ENCODE measurements at regions not wholly inside any gene's neighbourhood (a gene's known extent, or its start where the extent isn't known, plus 50 kb on each side); places are given as distances from the start of the nearest gene placed in this dataset.

DNA sequence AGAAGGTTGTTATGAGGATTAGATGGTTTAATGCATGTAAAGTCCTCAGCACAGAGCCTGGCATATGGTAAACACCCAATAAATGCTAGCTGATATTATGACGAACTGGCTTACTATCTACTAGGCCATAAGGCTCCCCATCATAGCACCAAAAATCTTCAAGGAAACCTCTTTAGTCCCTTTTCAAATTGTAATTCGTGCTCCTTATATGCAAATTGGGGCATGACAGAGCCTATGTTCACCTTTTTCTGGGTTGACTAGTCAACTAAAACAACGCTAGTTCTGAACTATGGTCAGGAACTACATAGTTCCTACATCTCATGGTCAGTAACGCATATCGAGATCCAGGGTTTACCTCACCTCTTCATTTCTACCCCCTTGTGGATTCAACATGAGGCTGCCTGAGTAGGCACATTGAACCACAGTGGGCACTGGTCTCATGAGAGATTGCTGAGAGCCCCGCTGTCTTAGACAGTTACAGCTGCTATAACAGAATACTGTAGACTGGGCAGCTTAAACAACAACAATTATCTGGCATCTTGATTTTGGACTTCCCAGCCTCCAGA lies 97.2 kb upstream of the TNFAIP3 start:
- DNase-seq (no peak), ATAC-seq (replicated peaks in 1 of 2) (no peak)
- Mint-ChIP-seq H3K4me3 (no peak overlapping the region), H3K36me3 (ENCODE audit: insufficient read depth in 2 of 2) (peaks cover 0 to 7% of the 10 kb centered on the region in 2 donors), H3K4me1 (ENCODE audit: low read depth) (peaks cover 18% of the 10 kb centered on the region), H3K9me3 (peaks cover 2 to 3% of the 10 kb centered on the region in 2 donors), H3K27me3 (ENCODE audit: low read depth) (no peaks in the 10 kb centered on the region), H3K27ac (no peak overlapping the region)

DNA sequence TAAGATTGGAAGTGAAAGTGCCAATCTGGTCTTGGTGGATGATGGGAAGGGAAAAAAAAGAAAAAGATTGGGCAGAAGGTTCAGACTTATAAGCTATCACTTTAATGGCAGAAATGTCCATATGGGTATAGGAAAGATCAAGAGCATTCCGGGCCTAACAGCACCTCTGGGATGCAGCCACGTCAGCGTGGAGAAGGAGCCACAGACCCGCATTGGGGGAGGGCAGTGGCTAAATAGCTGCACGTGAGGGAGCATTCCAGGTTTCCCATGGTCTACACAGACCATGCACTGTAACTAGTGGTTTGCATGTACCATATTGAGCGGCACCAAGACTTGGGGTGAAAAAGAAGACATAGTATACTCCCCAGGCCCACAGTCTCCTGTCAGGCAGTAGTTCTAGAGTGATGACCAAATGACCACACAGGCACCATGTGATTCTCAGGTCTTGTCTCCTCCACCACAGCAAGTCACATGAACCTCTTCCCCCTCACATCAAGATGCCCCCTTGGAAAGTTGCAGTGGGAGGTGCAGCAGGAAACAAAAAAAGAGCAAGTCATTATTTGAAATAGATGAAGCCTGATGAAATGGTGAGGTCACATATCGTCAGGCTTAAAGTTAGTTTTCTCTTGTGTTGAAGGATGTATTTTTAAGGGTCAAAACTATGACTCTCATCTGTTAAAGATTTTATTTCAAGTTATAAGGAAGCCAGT lies 94.4 kb upstream of the TNFAIP3 start:
- Mint-ChIP-seq H3K9me3 (peaks cover 2 to 3% of the 10 kb centered on the region in 2 donors), H3K4me1 (ENCODE audit: low read depth) (peaks cover 20% of the 10 kb centered on the region), H3K27ac (no peak overlapping the region), H3K27me3 (ENCODE audit: low read depth) (peaks cover 6% of the 10 kb centered on the region), H3K4me3 (no peak overlapping the region), H3K36me3 (ENCODE audit: insufficient read depth in 2 of 2) (peaks cover 0 to 3% of the 10 kb centered on the region in 2 donors)
- DNase-seq = no peak
- ATAC-seq (replicated peaks in 1 of 2) = no peak

DNA sequence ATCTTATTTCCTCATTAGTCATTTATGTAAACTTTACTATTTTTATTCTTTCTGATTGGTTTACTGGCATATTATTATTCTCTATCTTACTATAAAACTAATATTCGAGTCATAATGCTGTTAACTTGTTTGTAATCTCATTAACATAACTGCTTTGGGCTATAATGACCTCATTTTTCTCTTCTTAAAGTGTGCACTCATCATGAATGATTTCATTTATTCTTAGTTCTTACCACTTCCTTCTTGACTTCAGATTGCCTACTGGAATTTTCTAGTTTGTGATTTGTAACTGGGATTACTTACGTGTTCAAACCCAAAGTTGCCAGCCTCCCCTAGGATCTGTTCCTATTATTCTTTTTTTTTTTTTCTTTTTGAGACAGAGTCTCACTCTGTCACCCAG lies 91.8 kb upstream of the TNFAIP3 start:
- Mint-ChIP-seq H3K4me3 (no peak overlapping the region), H3K36me3 (ENCODE audit: insufficient read depth in 2 of 2) (no peaks in the 10 kb centered on the region), H3K27ac (peak overlapping the region; percentile 43), H3K9me3 (peaks cover 2 to 3% of the 10 kb centered on the region in 2 donors), H3K4me1 (ENCODE audit: low read depth) (peaks cover 6% of the 10 kb centered on the region), H3K27me3 (ENCODE audit: low read depth) (peaks cover 6% of the 10 kb centered on the region)
- no peak for ATAC-seq (replicated peaks in 1 of 2)
- DNase-seq = no peak

DNA sequence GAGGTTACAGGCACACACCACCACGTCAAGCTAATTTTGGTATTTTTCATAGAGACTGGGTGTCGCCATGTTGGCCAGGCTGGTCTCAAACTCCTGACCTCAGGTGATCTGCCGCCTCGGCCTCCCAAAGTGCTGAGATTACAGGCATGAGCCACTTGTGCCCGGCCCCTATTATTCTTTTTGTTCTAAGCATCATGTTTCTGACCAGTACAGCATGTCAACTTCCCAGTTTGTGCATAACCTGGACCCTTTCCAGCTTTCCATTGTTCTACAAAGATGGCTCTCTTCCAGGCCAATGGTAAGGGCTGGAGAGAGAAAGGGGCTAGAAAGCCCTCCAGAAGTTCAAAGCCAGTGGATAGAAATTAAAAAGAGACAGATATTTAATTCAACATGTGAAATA lies 91.3 kb upstream of the TNFAIP3 start:
- peaks cover 6% of the 10 kb centered on the region for H3K27me3 Mint-ChIP-seq (ENCODE audit: low read depth)
- H3K4me1 Mint-ChIP-seq (ENCODE audit: low read depth) = peaks cover 6% of the 10 kb centered on the region
- H3K9me3 Mint-ChIP-seq = peaks cover 2 to 3% of the 10 kb centered on the region in 2 donors
- H3K27ac Mint-ChIP-seq = no peak overlapping the region
- ATAC-seq (replicated peaks in 1 of 2) (no peak), DNase-seq (no peak)
- no peaks in the 10 kb centered on the region for H3K36me3 Mint-ChIP-seq (ENCODE audit: insufficient read depth in 2 of 2)
- no peak overlapping the region for H3K4me3 Mint-ChIP-seq

DNA sequence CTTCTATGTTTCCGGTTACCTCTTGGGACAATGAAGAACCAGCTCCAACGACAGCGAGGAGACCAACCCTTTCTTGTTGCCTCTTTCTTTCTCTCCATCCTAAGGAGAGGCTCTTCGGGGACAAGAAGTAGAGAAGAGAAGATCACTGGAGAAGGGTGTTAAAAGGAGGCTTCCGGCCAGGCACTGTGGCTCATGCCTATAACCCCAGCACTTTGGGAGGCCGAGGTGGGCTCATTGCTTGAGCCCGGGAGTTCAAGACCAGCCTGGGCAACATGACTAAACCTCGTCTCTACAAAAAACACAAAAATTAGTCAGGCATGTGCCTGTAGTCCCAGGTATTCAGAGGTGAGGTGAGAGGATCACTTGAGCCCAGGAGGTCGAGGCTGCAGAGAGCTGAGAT lies 90.8 kb upstream of the TNFAIP3 start:
- peaks cover 6% of the 10 kb centered on the region for H3K27me3 Mint-ChIP-seq (ENCODE audit: low read depth)

DNA sequence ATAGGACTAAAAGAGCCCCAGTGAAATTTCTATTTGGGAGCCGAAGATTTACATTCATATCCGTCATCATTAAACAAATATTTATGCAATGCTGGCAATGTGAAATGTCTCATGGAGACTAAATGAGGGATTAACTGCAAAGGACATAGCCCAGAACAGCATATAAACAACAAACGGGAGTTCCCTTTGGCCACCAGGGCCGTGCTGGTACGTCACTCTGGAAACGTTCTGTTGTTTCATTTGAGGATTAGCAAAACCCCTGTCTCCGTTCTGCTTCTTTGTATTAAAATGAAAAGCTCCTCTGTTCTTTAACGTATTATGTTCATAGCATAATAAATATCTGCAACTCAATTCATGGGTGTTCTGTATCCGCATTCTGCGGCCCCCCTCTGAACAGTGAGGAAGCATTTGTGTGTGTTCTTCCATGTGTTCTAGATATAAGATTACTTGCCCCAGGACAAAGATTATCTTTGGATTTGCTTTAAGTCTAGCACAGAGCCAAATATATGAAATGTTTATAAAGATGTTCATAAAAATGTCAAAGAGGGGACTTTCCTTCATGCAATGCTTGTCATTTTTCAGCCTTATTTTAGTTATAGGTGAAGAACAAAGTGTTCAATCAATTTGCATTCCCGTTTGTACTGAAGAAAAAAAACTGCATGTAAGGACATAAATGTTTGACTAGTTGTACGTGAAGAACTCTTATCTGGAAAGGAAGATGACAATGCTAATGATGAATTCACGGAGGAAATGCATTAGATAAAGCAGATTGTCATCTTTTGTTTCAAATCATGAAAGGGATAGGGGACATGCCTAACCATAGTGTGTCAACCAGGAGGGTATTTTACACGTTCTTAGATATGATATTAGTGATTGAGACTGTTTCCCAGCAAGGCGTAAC lies 90.0 kb upstream of the TNFAIP3 start:
- no peaks in the 10 kb centered on the region for H3K36me3 Mint-ChIP-seq (ENCODE audit: insufficient read depth in 2 of 2)
- H3K27me3 Mint-ChIP-seq (ENCODE audit: low read depth) = peaks cover 6% of the 10 kb centered on the region
- peaks cover 6% of the 10 kb centered on the region for H3K4me1 Mint-ChIP-seq (ENCODE audit: low read depth)
- no peak overlapping the region for H3K27ac Mint-ChIP-seq
- DNase-seq = no peak
- no peak for ATAC-seq (replicated peaks in 1 of 2)
- no peak overlapping the region for H3K4me3 Mint-ChIP-seq
- peaks cover 0 to 3% of the 10 kb centered on the region in 2 donors for H3K9me3 Mint-ChIP-seq

More for the DNA sequence above, 90.8 kb upstream of the TNFAIP3 start:
- H3K36me3 Mint-ChIP-seq (ENCODE audit: insufficient read depth in 2 of 2) = no peaks in the 10 kb centered on the region
- no peak overlapping the region for H3K27ac Mint-ChIP-seq
- H3K4me3 Mint-ChIP-seq = no peak overlapping the region
- peaks cover 0 to 3% of the 10 kb centered on the region in 2 donors for H3K9me3 Mint-ChIP-seq
- peaks cover 6% of the 10 kb centered on the region for H3K4me1 Mint-ChIP-seq (ENCODE audit: low read depth)
- no peak for ATAC-seq (replicated peaks in 1 of 2)
- no peak for DNase-seq

DNA sequence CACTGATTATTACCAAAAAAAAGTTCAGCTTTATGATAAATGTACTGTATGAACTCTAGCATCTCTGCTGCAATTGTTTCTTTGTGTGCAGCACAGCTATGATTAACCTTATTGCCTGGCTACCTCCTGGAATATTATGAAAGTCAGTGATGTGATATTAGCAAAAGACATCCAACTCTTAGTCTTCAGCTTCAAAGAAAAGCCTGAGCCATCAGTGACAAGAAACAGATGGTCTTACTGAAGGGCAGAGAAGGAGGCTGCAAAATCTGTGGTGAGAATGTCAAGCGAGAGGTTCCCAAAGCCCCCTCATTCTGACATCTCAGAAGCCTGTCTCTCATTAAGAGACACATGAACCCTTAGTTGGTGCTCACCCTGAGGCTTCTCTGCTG lies 89.4 kb upstream of the TNFAIP3 start:
- Mint-ChIP-seq H3K27ac (no peak overlapping the region), H3K9me3 (no peaks in the 10 kb centered on the region), H3K4me3 (no peak overlapping the region), H3K4me1 (ENCODE audit: low read depth) (peaks cover 6% of the 10 kb centered on the region), H3K27me3 (ENCODE audit: low read depth) (peaks cover 6% of the 10 kb centered on the region), H3K36me3 (ENCODE audit: insufficient read depth in 2 of 2) (no peaks in the 10 kb centered on the region)
- DNase-seq (no peak), ATAC-seq (replicated peaks in 1 of 2) (no peak)

DNA sequence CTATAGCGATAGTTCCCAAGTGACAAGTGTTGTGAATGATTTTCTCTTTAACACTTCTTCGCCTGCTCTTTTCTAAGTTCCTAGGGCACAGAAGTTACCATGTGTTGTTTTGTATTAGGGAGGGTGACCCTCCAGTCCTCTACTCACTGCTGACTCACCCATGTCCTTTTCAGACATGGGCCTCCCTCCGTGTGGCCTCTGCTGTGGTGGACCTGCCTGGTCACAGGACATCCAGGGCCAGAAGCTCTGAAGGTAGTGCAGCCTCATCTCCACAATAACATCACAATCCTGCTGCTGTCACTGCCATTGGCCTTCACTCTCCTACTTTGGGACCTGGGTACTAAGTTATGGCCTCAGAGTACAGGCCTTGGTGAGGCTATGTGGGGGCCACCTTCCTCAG lies 87.1 kb upstream of the TNFAIP3 start:
- Mint-ChIP-seq H3K27me3 (ENCODE audit: low read depth) (peaks cover 6% of the 10 kb centered on the region), H3K9me3 (no peaks in the 10 kb centered on the region), H3K4me1 (ENCODE audit: low read depth) (peaks cover 6% of the 10 kb centered on the region), H3K4me3 (no peak overlapping the region), H3K36me3 (ENCODE audit: insufficient read depth in 2 of 2) (no peaks in the 10 kb centered on the region), H3K27ac (no peak overlapping the region)
- ATAC-seq (replicated peaks in 1 of 2) (no peak), DNase-seq (no peak)

DNA sequence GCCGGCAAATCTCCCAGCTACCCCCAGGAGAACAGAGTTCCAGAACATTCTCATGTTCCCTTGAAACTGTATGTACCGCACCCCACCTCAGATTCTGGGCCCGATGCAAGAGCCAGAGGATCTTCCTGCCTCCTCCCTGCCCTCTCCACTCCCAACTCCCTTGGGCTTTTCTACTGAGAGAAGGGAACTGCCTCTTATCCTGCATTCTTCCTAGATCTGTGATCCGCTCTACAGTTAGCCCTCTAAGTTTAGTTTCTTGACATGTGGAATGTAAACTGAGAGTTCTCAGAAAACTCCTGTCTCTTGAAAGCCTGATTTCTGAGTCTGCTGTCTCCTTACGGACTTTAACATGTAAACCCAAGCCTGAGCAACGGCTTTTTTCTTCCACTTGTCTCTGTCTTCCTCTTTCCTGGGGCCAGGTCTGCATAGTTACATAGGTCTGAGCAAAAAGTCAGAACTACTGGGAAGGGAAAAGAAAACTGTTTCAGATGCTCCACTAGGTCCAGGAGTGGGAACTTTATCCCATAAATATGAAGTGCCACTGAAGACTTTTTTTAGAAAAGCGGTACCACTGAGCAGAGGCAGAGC lies 86.5 kb upstream of the TNFAIP3 start:
- Mint-ChIP-seq H3K4me1 (ENCODE audit: low read depth) (peaks cover 6% of the 10 kb centered on the region), H3K27me3 (ENCODE audit: low read depth) (peaks cover 6% of the 10 kb centered on the region), H3K27ac (no peak overlapping the region), H3K36me3 (ENCODE audit: insufficient read depth in 2 of 2) (no peaks in the 10 kb centered on the region), H3K9me3 (no peaks in the 10 kb centered on the region), H3K4me3 (no peak overlapping the region)
- no peak for ATAC-seq (replicated peaks in 1 of 2)
- DNase-seq = no peak

DNA sequence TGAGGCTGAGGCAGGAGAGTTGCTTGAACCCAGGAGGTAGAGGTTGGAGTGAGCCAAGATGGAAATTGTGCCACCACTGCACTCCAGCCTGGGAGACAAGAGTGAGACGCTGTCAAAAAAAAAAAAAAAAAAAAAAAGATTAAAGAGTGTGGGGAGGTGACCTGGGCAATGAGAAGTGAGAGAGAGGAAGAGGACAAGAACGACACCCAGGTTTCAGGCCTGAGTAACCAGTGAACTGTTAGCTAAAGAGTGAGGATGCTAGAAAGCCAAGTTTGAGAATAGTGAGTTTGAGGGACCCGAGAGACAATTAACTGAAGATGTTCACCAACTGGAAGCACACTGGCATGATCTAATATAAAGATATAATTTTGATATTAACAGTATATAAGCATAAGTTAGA lies 85.4 kb upstream of the TNFAIP3 start:
- no peaks in the 10 kb centered on the region for H3K36me3 Mint-ChIP-seq (ENCODE audit: insufficient read depth in 2 of 2)
- H3K9me3 Mint-ChIP-seq = no peaks in the 10 kb centered on the region
- no peak for ATAC-seq (replicated peaks in 1 of 2)
- DNase-seq = no peak
- H3K4me3 Mint-ChIP-seq = no peak overlapping the region
- H3K27ac Mint-ChIP-seq = no peak overlapping the region
- H3K27me3 Mint-ChIP-seq (ENCODE audit: low read depth) = peaks cover 6% of the 10 kb centered on the region
- H3K4me1 Mint-ChIP-seq (ENCODE audit: low read depth) = peaks cover 6% of the 10 kb centered on the region

DNA sequence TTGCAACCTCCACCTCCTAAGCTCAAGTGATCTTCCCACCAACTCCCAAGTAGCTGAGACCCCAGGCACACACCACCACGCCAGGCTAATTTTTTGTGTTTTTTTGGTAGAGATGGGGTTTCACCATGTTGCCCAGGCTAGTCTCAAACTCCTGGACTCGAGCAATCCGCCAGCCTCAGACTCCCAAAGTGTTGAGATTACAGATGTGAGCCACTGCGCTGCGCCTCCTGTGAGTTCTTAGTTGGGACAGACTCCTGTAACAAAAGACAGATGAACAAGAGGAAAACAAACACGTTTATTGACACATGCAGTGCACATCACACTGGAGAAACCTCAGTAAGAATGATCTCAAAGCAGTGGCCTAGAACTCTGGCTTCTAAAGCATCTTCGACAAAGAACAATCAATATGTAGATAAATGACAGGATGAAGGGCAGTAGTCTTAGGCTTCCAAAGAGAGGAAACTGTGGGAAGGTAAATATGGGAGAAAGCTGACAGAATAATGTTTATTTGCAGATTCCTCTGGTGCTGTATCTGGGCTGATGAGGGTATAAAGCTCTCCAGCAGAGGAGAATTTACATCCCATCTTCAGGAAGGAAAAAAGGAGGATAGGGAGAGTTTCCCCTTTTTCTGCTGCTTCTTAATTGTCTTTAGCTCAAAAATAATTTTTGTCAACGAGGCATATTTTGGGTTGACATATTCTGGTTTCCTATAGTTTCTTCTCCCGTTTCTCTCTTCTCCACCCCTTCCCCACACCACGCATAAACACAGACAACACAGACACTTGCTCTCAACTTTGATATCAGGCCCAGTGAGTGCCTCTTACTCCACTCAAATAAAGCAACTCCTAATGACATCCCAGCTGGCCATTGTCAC lies 84.7 kb upstream of the TNFAIP3 start:
- H3K4me3 Mint-ChIP-seq = no peak overlapping the region
- no peak overlapping the region for H3K27ac Mint-ChIP-seq
- no peaks in the 10 kb centered on the region for H3K36me3 Mint-ChIP-seq (ENCODE audit: insufficient read depth in 2 of 2)
- peaks cover 1% of the 10 kb centered on the region for H3K4me1 Mint-ChIP-seq (ENCODE audit: low read depth)
- no peak for DNase-seq
- peaks cover under 1% of the 10 kb centered on the region for H3K27me3 Mint-ChIP-seq (ENCODE audit: low read depth)
- no peak for ATAC-seq (replicated peaks in 1 of 2)
- H3K9me3 Mint-ChIP-seq = no peaks in the 10 kb centered on the region

DNA sequence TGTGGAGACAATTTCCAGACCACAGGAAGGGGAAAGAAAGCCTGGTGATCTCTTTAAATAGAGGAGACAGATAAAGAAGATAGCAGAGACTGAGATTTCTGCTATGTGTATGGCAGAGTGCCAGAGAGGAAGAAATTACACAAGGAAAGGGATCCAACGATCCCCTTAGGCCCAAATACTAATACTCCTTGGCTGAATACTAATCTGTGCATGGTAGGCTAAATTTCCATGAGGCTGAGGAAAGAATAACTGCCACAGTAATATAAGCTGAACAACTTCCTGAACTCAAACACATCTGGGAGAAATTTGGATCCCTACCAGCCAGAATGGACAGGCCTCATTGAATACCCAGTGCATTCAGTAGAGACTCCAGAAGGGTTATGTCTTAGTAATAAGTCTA lies 83.3 kb upstream of the TNFAIP3 start:
- no peaks in the 10 kb centered on the region for H3K27me3 Mint-ChIP-seq (ENCODE audit: low read depth)
- no peak for ATAC-seq (replicated peaks in 1 of 2)
- no peak for DNase-seq
- no peaks in the 10 kb centered on the region for H3K36me3 Mint-ChIP-seq (ENCODE audit: insufficient read depth in 2 of 2)
- no peaks in the 10 kb centered on the region for H3K9me3 Mint-ChIP-seq
- no peaks in the 10 kb centered on the region for H3K4me1 Mint-ChIP-seq (ENCODE audit: low read depth)
- H3K4me3 Mint-ChIP-seq = no peak overlapping the region
- peak overlapping the region; percentile 8 for H3K27ac Mint-ChIP-seq
